Testis (tissue), 2 donors: ENCODE measurements at regions not wholly inside any gene's neighbourhood (a gene's known extent, or its start where the extent isn't known, plus 50 kb on each side); places are given as distances from the start of the nearest gene placed in this dataset.

Experiments
- DNase-seq: peaks from one replicate; pipeline ENCODE4 v3.0.0-alpha.2; 2019
- H3K27ac ChIP-seq, 2 donors: fragments of 200-600 bp; sonication (generic); one replicate each; pipeline ENCODE4 v1.5.1; 2019
- H3K27me3 ChIP-seq: fragments of 200-600 bp; sonication (generic); one replicate; pipeline ENCODE4 v1.5.1; 2019
- H3K36me3 ChIP-seq: fragments of 200-600 bp; sonication (generic); one replicate; pipeline ENCODE4 v1.5.1; 2017; ENCODE audit warnings: low read depth; ENCODE audit errors: missing control alignments
- H3K4me1 ChIP-seq: fragments of 200-600 bp; sonication (generic); one replicate; pipeline ENCODE4 v1.5.1; 2019
- H3K4me3 ChIP-seq, 2 donors: fragments of 200-600 bp; sonication (generic); one replicate each; pipeline ENCODE4 v1.5.1; 2017 to 2019
- H3K9me3 ChIP-seq: fragments of 200-600 bp; sonication (generic); one replicate; pipeline ENCODE4 v1.5.1; 2017
- CTCF ChIP-seq, 3 experiments: fragments of 450-650 bp in 2 of 3; fragments of 200-600 bp in 1 of 3; sonication (generic) in 1 of 3; IDR thresholded peaks; one replicate each; pipeline ENCODE4 v1.5.1; 2016 to 2019; ENCODE audit warnings: antibody characterized with exemption in 3 of 3, mild to moderate bottlenecking in 2 of 3, moderate library complexity in 1 of 3
- POLR2A ChIP-seq: fragments of 450-650 bp; IDR thresholded peaks from one replicate; pipeline ENCODE4 v1.6.1; 2017; ENCODE audit warnings: antibody characterized with exemption, mild to moderate bottlenecking, moderate library complexity
- WGBS, 2 donors: methylation state at CpG; one replicate each; pipeline ENCODE4 v1.1.5; 2018; 5-methylcytosine and 5-hydroxymethylcytosine counted together
- intact Hi-C: fragments of 100-400 bp; cut with DNase I; formaldehyde crosslinking; loops from one replicate; pipeline ENCODE4 v1.15.1; 2023; ENCODE audit warnings: low total_unique reads

- no peaks in the 10 kb centered on the region for H3K27me3 ChIP-seq
- intact Hi-C loops: no loop called here
- peak overlapping the region in 1 of 2 donors; percentile 18 for H3K27ac ChIP-seq
- H3K4me1 ChIP-seq: peaks cover 3% of the 10 kb centered on the region
- WGBS, 2 donors: 75 to 80% methylated on average over 13 of the region's 13 CpGs
- no peaks in the 10 kb centered on the region for H3K9me3 ChIP-seq
- H3K4me3 ChIP-seq: no peak overlapping the region
- DNase-seq: no peak
- no peaks in the 10 kb centered on the region for H3K36me3 ChIP-seq
- TF ChIP-seq CTCF (IDR thresholded peaks at IDR 0.05) (no peak), POLR2A (no peak)
Observed at GRCh38 chr6:44559486-44560270, 172.2 kb downstream of the CDC5L start.

GRCh38 chr6:44560458-44561059 lies 173.1 kb downstream of the CDC5L start:
- no peak for DNase-seq
- no peaks in the 10 kb centered on the region for H3K27me3 ChIP-seq

GRCh38 chr6:44561060-44561623 lies 173.6 kb downstream of the CDC5L start:
- intact Hi-C loops: no loop called here
- Histone ChIP-seq H3K9me3 (no peaks in the 10 kb centered on the region), H3K4me3 (peak overlapping the region; percentile 18 to 50), H3K27ac (no peak overlapping the region), H3K4me1 (peaks cover 3% of the 10 kb centered on the region), H3K36me3 (no peaks in the 10 kb centered on the region), H3K27me3 (no peaks in the 10 kb centered on the region)
- DNase-seq: no peak
- WGBS, 2 donors: 45 to 57% methylated on average over 25 of the region's 25 CpGs
- no peak for TF ChIP-seq POLR2A
- TF ChIP-seq CTCF (IDR thresholded peaks at IDR 0.05): no peak

More at GRCh38 chr6:44560458-44561059, 173.1 kb downstream of the CDC5L start:
- peaks cover 3% of the 10 kb centered on the region for H3K4me1 ChIP-seq
- WGBS, 2 donors: 50 to 69% methylated on average over 12 of the region's 12 CpGs
- no peaks in the 10 kb centered on the region for H3K9me3 ChIP-seq
- intact Hi-C loops: no loop called here
- no peak overlapping the region for H3K27ac ChIP-seq
- H3K36me3 ChIP-seq: no peaks in the 10 kb centered on the region
- TF ChIP-seq POLR2A: no peak
- TF ChIP-seq CTCF (IDR thresholded peaks at IDR 0.05): no peak
- H3K4me3 ChIP-seq: peak overlapping the region; percentile 18 to 50

- Histone ChIP-seq H3K9me3 (no peaks in the 10 kb centered on the region), H3K4me1 (peaks cover 3% of the 10 kb centered on the region), H3K27me3 (no peaks in the 10 kb centered on the region), H3K27ac (no peak overlapping the region), H3K4me3 (peak overlapping the region in 1 of 2 donors; percentile 50), H3K36me3 (no peaks in the 10 kb centered on the region)
- no peak for TF ChIP-seq CTCF (IDR thresholded peaks at IDR 0.05)
- TF ChIP-seq POLR2A: no peak
- 74 to 75% methylated on average over 8 of the region's 8 CpGs for WGBS, 2 donors
- intact Hi-C loops: no loop called here
- DNase-seq: no peak
Observed at GRCh38 chr6:44561832-44562665, 174.5 kb downstream of the CDC5L start.
